Limb (tissue), 2 donors: ENCODE measurements at regions not wholly inside any gene's neighbourhood (a gene's known extent, or its start where the extent isn't known, plus 50 kb on each side); places are given as distances from the start of the nearest gene placed in this dataset.

Experiments
- DNase-seq, 2 donors: peaks; one replicate each; pipeline ENCODE4 v3.0.0-alpha.2; 2016; ENCODE audit errors: extremely low spot score in 2 of 2

DNA sequence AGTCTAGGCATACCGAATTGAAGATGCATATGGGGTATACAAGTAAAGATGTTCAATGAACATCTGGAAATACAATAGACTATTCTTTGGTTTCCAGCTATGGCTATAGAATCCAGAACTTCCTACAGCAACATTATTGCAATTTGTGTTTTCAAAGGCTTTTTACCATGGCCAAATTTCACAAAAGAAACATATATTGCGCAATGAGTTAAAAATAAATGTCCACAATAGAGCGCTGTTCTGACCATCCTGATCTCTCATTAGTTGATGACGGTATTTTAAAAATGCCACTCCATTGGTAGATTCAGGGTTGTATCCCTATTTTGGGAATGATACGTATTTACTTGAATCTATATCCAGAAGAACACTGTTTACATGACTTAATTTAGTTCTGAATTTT, 139.2 kb downstream of the LINC00632 start:
- no peak for DNase-seq

DNA sequence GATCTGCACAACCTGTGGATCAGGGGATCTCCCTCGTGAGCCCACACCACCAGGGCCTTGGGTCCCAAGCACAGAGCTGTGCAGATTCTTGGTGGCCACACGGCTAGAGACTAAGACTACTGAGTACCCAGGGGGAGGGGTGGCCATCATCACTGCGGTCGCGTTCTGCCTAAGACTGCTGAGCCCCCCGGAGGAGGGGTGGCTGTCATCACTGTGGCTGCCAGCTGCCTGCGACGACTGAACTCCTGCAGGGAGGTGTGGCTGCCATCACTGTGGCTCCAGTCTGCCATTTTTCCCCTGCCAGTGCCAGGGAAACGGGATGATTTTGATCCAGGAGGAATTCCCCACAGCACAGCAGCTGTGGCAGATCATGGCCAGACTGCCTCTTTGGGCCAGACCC, 141.7 kb upstream of the SPANXB1 start:
- no peak for DNase-seq

DNA sequence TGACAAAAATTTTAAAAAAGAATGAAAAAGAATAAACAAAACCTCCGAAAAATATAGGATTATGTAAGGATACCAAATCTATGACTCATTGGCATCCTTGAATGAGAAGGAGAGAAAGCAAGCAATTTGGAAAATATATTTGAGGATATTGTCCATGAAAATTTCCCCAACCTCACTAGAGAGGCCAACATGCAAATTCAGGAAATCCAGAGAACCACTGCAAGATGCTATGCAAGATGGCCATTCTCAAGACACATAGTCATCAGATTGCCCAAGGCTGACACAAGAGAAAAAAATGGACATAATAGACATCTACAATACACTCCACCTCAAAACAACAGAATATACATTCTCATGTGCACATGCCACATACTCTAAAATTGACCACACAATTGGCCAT, 135.9 kb upstream of the SPANXB1 start:
- DNase-seq, result no peak

DNA sequence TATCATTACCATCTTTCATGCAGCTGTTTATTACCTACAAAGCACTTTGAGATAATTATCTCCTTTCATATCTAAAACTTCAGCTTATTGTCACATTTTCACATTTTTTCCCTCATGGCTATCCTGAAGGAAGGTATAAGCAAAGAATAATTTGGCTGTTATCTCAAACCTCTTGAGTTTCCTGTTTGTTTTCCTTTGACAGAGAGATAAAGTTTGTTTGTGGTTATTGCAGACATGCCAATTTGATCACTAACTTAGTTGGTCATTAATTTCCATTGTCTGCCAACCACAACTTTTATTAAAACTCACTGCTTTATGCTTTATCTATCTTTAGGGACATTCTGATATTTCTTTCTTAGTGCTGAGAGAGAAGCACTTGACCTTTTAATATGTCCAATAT, 89.8 kb upstream of the SPANXB1 start:
- DNase-seq, result no peak

DNA sequence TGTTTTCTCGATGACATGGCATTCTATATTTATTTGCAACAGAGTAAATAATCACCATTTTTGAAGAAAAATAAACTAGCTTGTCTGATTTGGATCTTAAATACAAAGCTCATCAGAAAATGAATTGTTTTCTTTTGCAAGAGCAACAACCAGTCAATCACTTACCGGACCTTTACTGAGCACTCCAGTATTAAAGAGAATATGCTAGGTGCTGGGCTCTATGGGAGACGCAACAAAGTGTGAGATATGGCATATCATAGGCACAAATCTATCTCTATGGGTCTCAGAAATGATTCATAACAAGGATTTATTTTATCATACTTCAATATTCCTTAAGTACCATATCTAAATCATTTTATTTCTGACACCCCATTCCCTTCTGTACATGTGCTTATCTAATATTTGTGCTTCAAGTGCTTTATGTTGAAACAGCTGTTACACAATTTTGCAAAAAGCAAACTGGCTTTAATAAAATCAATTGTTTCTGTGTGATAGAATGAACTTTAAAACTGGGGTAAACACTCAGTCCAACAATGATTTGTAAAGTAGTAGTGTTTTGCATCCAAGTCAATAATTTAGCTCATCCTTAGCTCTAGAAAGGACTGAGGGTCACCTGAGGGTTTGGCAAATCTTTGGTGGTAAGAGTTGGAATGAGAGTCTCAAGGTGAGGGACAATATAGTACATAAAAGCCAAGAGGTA, 88.4 kb upstream of the SPANXB1 start:
- no peak for DNase-seq

DNA sequence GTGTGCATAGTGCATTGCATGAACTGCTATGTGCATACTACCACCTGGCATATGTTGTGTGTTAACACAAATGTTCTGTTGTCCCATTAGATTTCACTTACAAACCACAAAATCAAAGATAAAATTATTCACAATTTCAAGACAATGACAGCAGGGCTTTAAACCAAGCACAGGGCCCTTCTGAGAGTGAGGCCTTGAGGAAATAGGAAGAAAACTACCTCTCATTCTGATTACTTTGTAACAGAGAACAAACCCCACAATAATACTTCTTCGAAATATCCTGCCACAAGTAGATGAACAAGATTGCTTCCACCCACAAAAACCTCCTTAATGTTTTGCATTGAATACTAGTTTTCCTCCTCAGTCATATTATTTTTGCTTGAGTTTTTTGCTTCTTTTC, 85.5 kb upstream of the SPANXB1 start:
- no peak for DNase-seq

DNA sequence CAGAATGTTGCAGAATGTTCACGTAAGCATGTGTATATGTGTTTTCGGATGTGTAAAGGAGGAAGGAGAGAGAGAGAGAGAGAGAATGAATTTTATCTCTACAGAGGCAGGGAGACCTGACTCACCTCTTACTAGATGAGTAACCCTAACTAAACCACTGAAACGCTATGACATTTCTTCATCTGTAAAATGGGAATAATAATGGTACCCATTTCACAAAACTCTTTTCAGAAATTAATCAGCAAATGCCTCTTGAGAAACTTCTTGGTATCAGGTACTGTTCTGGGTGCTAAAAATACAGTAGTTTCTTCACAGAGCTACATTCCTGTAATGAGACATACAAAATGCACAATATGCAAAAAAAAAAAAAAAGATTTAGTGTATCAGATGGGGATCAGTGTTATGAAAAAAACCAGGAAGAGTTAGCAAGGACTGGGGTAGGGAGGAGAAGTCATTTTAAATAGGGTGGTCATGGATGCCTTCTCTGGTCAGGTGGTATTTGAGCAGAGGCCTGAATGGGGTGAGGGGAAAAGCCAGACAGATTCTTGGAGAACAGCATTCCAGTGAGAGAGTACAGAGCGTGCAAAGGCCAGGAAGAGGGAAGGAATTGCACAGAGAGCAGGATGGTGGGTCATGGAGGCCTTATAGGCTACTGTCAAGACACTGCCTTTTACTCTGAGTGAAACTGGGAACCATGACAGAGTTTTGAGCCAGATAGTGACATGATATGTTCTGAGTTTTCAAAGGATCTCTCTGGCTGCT, 84.9 kb upstream of the SPANXB1 start:
- DNase-seq, result no peak

DNA sequence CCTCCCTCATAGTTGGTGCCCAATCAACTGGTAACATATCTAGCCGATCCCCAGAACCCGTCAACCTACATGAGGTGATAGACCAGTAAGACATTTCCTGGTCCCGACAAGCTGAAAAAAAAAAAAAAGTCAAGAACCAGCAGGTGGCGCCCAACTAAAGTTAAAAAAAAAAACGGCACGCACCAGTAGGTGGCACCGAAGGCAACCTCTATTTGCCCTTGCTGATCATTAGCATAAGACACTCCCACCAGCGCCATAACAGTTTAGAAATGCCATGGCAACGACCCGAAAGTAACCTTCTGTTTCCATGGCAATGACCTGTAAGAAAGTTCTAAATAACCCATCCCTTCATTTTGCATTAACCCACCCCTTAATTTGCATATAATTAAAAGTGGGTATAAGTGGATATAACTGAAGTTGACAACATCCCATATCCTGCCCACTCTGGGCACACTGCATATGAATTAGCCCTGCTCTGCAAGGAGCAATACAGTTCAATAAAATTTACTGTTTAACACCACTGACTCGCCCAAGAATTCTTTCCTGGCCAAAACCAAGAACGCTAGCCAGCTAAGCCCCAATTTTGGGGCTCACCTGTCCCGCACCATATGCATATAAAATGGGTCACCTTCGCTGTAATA, 83.9 kb upstream of the SPANXB1 start:
- peak; percentile 16 to 28 for DNase-seq

DNA sequence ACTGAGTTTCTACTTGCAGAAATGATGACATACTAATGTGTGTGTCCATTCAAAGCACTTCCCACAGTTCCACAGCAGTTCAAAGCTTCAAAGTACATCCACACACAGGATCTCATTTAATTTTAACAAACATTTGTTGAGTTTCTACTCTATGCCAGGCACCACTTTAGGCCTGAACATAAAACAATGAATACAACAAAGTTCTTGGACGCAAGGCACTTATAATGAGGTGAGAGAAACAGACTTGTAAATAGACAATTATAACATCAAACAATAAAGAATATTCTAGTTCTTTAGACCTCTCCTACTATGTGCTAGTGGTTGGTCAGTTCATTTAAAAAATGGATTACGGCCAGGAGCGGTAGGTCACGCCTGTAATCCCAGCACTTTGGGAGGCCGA, 82.0 kb upstream of the SPANXB1 start:
- no peak for DNase-seq

DNA sequence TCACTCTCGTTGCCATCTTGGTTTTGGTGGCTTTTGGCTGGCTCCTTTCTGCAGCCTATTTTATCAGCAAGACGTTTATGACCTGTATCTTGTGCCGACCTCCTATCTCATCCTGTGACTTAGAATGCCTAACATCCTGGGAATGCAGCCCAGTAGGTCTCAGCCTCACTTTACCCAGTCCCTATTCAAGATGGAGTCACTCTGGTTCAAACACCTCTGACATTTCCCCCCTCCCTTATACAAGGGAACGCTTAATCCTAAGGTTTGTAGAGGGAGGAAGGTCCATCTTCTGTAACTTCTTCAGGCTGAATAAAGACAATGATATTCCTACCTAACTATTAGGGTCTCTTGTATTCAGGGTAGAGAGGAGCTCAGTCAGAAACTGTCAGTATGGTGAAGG, 79.3 kb upstream of the SPANXB1 start:
- no peak for DNase-seq

DNA sequence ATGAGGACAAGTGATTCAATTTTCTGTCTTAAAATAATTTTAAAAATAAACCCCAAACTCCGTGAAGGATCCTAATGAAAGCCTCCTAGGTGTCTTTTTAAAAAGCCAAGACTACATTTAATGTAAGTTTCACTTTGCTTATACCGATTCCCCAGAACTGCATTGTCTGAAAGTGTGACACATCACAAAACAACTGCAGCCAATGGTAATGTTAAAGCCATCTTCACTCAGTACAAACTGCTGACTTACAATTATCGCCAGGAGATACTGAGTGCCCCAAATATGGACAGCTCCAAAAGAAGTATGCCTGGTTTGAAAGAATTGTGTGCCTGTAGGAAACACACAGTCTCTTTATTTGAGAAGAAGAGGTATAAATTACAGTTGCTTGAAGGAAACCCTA, 73.7 kb upstream of the SPANXB1 start:
- no peak for DNase-seq

DNA sequence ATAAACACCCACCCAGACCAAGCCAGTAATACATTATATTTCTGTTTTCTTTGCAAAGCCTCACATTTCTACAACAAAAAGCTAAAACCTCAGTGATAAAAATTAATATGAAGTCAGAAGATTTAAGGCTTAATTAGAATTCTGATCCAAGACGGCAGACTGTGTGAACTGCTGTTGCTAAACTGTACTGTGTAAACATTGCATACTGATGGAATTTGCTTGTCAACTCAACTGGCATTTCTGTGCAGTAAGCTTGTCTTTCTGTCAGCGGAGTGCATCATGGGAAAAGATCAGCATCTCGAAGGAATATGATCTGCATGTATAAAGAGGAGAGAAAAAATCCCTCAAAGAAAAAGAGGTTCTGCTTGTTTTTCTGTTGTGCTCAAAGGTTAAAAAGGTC, 69.4 kb upstream of the SPANXB1 start:
- DNase-seq, result no peak

DNA sequence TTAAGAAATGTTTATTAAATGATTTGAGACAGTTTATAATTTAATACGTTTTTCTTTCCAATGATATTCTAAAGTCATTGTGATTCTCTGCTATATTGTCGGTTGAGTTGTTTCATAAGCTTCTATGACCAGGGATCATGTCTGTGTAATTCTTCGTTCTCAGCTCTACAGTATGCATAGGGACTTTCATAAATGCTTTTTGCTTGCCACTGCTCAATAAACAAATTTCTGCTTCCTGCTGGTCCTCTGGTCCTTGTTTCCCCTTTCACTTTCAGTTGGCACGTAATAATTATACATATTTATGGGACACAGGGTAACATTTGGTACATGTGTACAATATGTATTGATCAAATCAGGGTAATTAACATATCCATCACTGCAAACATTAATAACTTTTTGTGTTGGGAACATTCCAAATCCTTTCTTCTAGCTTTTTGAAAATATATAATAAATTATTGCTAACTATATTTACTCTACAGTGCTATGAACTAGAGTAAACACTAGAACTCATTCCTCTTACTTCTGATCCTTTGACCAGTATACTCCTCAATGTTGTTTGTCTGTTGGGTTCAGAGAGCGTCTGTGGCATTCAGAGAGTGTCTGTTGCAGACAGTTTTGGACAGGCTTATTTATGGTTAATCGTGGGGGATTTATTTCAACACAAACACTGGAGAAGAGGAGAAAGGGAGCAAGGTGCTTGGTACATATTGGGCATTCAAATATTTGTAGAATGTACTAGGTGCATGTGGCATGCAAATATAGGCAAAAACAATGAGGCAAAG, 68.3 kb upstream of the SPANXB1 start:
- DNase-seq, result no peak

DNA sequence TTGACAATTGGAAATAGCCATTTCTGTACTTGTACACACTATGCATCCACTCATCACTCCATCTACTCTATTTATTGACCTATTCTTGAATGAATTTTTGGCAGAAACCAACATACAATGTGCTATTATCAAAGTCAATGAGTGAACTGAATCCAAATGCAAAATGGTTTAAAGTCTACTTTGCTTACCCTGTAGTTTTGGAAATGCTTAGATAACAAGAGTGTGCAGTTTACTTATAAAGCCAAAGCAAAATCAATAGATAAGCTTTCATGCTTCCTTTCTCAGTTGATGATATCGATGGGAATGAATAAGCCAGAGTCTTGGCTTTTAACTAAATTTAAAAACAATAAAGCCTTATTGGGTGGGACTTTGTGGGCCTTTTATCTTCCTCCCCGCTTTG, 58.9 kb upstream of the SPANXB1 start:
- DNase-seq, result no peak

DNA sequence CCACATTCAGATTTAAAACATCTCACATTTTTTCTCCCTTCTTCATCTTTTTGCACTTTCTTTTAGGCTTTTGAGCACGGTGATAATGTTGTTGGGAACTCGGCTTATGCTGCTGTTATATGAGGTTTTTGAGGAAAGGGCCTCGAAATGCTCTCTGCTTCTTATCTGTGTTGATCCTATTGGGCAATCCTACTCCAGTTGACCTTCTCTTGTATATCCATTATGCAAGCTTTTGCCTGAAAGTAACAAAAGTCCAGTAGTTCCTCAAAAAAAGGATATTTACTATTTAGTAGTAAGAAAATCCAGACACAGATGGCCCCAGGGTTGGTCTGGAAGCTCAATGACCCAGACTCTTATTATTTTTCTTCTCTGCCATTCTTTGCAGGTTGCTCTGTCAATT, 57.7 kb upstream of the SPANXB1 start:
- DNase-seq, result no peak

DNA sequence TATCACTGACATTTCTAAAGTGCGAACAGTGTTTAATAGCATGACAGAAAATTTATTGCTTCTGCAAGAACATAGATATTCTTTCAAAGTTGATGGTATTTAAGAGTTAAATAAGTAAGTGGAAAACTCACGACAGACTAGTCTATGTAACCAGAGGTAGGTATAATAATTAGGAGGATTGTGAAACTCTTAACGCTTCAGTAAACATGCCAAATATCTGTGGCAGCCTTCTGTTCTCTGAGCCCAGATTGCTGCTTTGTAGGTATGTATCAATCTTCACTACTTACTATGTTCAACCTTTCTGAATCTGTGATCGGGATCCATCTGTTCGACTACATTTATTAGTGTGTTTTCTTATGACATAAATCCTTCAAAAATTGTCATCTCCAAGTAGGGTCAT, 53.6 kb upstream of the SPANXB1 start:
- no peak for DNase-seq

DNA sequence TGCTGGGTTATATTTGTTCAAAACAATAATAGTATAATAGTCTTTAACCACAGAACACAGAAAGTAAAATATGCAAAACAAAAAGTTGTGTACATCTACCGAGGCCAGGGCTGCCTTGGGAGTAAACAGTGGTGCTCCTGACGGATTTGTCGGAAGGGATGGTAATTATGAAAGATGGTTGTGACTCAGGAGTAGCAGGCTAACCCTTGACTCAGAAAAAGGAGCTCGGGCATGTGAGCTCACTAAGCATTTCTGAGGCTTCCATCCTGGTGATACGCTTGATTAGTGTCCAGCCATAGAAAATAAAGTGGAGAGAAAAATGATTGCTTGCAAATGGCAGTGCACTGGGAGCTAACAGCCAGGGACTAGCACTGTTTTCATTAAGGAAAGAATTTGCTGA, 53.2 kb upstream of the SPANXB1 start:
- DNase-seq, result no peak
